IPS-18c (cell line): ENCODE measurements at regions not wholly inside any gene's neighbourhood (a gene's known extent, or its start where the extent isn't known, plus 50 kb on each side); places are given as distances from the start of the nearest gene placed in this dataset.
"Not testable (repeated sequence)": the region's sequence is repeated elsewhere in the genome, so short reads cannot be mapped to it uniquely, and the experiment has no call there.

ENCODE experiments used
- H3K4me3 ChIP-seq: 2 replicates; pipeline ENCODE4 v1.7.0; 2013; ENCODE audit warnings: low read depth, mild to moderate bottlenecking, low read length, moderate library complexity; ENCODE audit not compliant: insufficient read depth
- H3K9me3 ChIP-seq: one replicate; pipeline ENCODE4 v1.6.1; 2013; ENCODE audit warnings: mild to moderate bottlenecking, low read length, moderate library complexity; ENCODE audit not compliant: control insufficient read depth, insufficient read depth

DNA sequence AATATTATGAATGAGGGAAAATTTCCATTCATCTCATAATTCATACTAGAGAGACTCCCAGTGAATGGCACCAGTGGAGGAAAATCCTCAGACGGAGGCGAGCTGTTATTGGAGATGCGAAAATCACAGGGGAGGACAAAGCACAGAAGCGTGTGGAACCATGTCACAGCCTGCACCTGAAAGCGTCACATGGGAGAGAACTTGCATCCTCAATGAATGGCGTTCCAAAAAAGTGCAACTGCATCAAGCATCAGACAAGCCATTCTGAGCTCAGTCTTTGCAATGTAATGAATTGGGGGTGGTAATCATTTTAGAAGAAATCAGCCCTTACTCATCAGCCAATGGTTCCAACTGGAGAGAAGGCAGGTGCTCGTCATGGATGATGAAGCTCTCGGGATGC lies 235.0 kb upstream of the NUPR2 start:
- H3K4me3 ChIP-seq, result not testable (repeated sequence)
- peaks cover 16% of the 10 kb centered on the region for H3K9me3 ChIP-seq

GRCh38 chr7:56348311-56348710 lies 232.1 kb upstream of the NUPR2 start:
- H3K4me3 ChIP-seq, H3K9me3 ChIP-seq: not testable (repeated sequence)

GRCh38 chr7:56328327-56328726 lies 212.1 kb upstream of the NUPR2 start:
- H3K4me3 ChIP-seq, H3K9me3 ChIP-seq: not testable (repeated sequence)

GRCh38 chr7:56290548-56290947 lies 174.3 kb upstream of the NUPR2 start:
- H3K4me3 ChIP-seq, result no peak overlapping the region
- peaks cover 21% of the 10 kb centered on the region for H3K9me3 ChIP-seq

DNA sequence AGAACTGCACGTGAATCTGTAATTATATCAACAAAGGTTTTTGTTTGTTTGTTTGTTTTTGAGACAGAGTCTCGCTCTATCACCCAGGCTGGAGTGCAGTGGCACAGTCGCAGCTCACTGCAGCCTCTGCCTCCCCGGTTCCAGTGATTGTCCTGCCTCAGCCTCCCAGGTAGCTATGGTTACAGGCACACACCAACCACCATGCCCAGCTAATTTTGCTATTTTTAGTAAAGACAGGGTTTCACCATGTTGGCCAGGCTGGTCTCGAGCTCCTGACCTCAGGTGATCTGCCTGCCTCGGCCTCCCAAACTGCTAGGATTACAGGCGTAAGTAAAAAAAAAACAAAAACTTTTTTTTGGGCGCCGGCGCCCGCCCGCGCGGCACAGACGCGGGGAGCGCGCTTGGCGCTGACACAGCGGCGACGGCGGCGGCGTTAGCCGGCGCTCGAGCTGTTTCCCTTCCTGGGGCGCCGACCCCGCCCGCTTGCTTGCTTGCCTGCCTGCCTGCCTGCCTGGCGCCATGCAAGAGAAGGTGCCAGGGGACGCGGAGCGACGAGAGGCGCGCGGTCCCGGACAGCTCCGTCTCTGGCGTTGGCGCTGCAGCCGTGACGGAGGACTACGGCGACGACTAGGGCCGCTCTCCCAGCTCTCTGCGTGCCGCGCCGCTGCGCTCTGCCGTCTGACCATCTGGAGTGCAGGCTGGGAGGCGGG lies 171.4 kb upstream of the NUPR2 start:
- Histone ChIP-seq H3K9me3 (peaks cover 16% of the 10 kb centered on the region), H3K4me3 (no peak overlapping the region)

GRCh38 chr7:56256108-56256507 lies 139.9 kb upstream of the NUPR2 start:
- peaks cover 26% of the 10 kb centered on the region for H3K9me3 ChIP-seq

GRCh38 chr7:56250135-56250534 lies 133.9 kb upstream of the NUPR2 start:
- Histone ChIP-seq H3K9me3 (peaks cover 21% of the 10 kb centered on the region), H3K4me3 (peak overlapping the region; percentile 4; the same call in 1 of the 2 replicates)

More at GRCh38 chr7:56256108-56256507, 139.9 kb upstream of the NUPR2 start:
- peak overlapping the region; percentile 20; the same call in 1 of the 2 replicates for H3K4me3 ChIP-seq

DNA sequence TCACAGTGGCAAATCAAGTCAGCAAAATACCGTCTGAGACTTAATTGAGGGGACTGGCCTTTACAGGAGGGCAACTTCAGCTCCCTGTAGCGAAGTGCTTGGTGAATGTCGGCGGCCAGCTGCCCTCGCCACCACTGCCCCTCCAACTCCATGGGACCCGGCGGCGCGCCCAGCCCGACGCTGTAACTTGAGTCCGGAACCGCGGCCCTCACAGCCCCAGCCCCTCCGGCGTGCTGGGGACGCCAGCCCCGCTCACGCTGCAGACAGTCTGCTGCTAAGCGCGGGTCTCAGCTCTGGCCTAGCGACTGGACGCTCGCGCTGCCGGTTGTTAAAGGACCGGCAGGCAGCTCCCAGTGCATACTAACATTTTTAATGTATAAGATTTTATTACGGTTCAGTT lies 113.4 kb upstream of the NUPR2 start:
- Histone ChIP-seq H3K9me3 (peaks cover 24% of the 10 kb centered on the region), H3K4me3 (no peak overlapping the region)

DNA sequence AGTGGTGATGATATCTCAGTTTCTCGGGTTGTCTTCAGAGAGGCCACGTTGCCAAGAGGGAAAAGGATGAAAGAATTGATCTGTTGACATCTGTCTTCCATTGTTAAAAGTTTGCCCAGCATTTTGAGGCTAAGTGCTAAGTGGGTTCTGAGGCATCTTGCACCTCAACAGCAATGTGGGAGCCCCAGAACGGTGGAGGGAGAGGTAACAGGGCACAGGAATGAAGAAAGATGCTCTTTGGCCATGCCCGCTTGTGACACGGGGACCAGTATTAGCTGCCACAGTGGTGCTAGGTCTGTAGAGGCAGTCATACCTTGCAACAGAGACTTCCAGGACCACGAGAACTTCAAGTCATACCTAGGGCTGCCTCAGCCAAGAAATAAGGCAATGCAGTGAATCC lies 106.6 kb upstream of the NUPR2 start:
- no peak overlapping the region; the same call in 1 of the 2 replicates for H3K4me3 ChIP-seq
- H3K9me3 ChIP-seq, result peaks cover 17% of the 10 kb centered on the region

DNA sequence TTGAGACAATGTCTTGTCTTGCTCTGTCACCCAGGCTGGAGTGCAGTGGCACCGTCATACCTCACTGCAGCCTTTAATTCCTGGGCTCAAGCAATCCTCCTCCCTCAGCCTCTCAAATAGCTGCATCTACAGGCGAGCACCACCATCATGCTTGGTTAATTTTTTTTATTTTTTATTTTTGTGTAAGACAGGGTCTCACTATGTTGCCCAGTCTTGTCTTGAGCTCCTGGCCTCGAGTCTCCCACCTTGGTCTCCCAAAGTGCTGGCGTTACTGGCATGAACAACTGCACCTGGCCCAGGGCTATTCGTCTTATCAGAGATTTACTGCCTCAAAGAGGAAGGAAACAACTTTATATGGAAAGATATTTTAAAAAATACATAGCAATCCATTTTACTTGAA lies 102.8 kb upstream of the NUPR2 start:
- H3K4me3 ChIP-seq, result no peak overlapping the region
- H3K9me3 ChIP-seq, result peaks cover 24% of the 10 kb centered on the region

DNA sequence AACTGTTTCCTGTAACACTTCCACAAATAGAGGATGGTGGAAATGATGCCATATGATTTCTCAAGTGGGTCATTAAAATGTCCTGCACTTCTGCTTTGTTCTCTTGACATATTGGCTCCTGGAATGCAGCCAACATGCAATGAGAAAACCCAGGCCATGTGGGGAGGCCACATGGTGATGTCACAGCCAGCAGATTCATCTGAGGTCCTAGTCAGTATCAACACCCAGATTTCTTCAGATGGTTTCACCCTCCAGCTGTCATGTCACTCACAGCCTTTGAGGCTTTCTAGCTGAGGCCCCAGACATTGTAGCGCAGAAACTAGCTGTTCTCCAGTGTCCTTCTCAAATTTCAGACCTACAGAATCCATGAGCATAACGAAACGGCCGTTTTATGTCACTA lies 102.3 kb upstream of the NUPR2 start:
- Histone ChIP-seq H3K9me3 (peaks cover 21% of the 10 kb centered on the region), H3K4me3 (no peak overlapping the region)

DNA sequence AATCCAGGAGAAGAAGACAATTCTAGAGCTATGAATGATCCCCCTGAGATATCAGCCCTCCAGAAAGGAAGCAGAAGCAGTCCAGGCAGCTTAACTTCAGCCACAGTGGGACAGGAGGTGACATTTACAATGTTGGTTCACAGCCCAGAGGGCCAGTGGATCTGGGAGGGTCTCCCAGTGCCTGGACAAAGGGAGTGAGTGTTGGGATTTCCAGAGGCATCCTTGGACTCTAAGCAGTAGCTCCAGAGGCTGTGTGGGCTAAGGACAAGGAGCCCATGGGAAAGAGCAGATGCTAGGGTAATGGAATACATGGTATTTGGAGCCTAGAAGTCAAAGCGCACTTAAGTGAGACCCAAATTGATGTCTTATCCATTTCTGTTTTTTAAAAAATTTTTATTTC lies 97.4 kb upstream of the NUPR2 start:
- peaks cover 41% of the 10 kb centered on the region for H3K9me3 ChIP-seq
- no peak overlapping the region for H3K4me3 ChIP-seq

DNA sequence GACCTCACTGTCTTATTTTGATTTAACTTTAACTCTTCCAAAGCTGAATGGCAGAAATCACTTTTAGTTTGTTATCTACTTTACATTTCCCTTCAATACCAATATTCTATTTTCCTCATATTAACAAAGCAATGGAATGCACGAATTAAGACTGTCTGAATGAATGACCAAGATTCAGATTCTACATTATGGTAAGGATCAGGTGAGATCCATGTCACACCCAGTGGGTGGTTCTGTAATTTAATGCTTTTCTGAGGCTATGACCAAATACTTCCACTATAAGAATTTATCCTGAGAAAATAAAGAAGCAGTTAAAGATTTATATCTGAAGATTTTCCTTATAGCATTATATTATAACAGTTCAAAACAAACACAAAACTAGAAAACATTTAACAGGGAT lies 90.2 kb upstream of the NUPR2 start:
- Histone ChIP-seq H3K4me3 (no peak overlapping the region), H3K9me3 (peaks cover 31% of the 10 kb centered on the region)

DNA sequence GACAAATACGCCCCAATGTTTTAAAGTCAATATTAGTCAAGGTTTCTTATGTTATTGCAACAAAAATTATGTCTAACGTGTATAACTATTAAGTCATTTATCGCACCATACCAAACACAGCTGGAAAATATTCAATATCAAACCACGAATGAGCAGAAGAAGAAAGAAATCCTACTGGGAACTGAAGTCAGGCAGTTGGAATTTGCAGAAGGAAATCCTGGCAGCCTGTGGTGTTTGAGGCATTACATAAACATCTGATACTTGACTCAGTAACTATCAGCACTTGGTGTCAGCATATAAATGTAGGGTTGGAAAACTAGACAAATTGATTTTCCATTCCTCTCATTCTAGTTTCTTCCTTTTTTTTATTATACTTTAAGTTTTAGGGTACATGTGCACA lies 83.4 kb upstream of the NUPR2 start:
- peaks cover 22% of the 10 kb centered on the region for H3K9me3 ChIP-seq
- H3K4me3 ChIP-seq, result no peak overlapping the region

GRCh38 chr7:56196195-56196594 lies 80.0 kb upstream of the NUPR2 start:
- H3K9me3 ChIP-seq, result peaks cover 35% of the 10 kb centered on the region
- H3K4me3 ChIP-seq, result not testable (repeated sequence)

DNA sequence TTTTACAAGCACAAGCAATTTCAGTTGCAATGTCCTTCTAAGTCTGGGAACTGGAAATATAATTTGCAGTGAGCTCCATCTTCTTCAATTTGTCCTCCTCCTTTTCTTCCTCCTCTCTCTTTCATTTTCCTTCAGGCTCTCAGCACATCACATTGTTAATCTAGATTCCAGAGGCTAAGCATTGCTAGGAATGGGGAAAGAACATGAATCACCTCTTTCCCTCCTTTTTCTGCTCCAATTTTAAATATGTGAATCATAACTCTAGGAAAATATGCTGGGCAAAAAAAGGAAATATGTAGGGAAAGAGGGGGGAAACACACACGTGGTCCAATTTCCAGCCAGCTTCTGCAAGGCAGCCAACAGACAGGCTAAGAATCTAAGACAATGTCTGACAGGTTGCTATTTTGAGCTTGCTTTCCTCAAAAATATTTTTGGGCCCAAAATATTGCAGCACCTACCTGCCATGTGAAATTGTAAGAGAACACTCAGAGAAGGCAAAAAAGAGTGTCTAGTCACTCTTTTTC lies 72.7 kb upstream of the NUPR2 start:
- Histone ChIP-seq H3K4me3 (no peak overlapping the region), H3K9me3 (peaks cover 40% of the 10 kb centered on the region)

DNA sequence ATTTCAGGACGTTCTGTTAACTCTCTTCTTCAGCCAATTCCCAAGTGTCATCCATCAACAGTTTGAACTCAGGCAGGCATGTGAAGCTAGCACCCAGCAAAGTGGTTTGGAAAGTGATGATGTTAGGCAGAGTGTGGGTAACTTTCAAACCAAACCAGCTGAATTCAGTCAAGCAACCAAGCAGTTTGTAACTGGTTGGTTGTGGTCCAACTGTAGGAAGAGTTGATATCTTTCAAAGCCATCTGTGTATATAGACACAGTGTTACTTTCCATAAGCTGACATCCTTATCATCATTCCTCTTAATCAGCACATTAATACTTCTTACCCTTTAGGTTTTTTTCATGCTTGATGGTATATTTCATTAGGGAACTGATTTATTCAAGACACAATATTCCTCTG lies 72.2 kb upstream of the NUPR2 start:
- Histone ChIP-seq H3K4me3 (no peak overlapping the region), H3K9me3 (peaks cover 35% of the 10 kb centered on the region)

DNA sequence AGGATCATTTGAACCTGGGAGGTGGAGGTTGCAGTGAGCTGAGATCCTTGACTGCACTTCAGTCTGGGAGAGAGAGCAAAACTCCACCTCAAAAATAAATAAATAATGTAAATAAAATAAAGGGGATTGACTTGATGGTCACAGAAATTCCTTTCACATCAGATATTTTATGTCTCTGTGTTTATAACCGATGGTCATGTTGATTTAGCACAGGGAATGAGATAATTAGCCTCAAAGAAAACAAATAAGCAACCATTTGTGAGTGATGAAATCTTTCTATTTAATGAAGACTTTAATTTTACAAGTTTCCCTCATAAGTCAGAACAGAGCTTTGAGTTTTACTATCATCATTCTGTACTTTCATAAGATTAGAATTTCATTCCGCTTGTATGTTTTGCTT lies 64.8 kb upstream of the NUPR2 start:
- Histone ChIP-seq H3K4me3 (no peak overlapping the region), H3K9me3 (peaks cover 28% of the 10 kb centered on the region)

GRCh38 chr7:56175771-56176170 lies 59.6 kb upstream of the NUPR2 start:
- Histone ChIP-seq H3K9me3 (peaks cover 40% of the 10 kb centered on the region), H3K4me3 (no peak overlapping the region)
